T47D (cell line): ENCODE measurements at regions not wholly inside any gene's neighbourhood (a gene's known extent, or its start where the extent isn't known, plus 50 kb on each side); places are given as distances from the start of the nearest gene placed in this dataset.

Source experiments
- DNase-seq, 2 experiments: peaks; one replicate each; pipeline versions ENCODE4 v3.0.0 to v3.0.0-alpha.2; 2011 to 2012; ENCODE audit warnings: low read depth in 1 of 2, low spot score in 1 of 2
- JUND ChIP-seq: IDR thresholded peaks from 2 replicates; pipeline ENCODE4 v1.6.1; 2012; ENCODE audit warnings: low read depth
- in situ Hi-C: cut with HindIII; loops from 2 replicates; pipeline ENCODE4 v1.10.0; 2016; ENCODE audit warnings: low sequenced_read_pairs, low pct_unique_long_range_greater_than_20kb

DNA sequence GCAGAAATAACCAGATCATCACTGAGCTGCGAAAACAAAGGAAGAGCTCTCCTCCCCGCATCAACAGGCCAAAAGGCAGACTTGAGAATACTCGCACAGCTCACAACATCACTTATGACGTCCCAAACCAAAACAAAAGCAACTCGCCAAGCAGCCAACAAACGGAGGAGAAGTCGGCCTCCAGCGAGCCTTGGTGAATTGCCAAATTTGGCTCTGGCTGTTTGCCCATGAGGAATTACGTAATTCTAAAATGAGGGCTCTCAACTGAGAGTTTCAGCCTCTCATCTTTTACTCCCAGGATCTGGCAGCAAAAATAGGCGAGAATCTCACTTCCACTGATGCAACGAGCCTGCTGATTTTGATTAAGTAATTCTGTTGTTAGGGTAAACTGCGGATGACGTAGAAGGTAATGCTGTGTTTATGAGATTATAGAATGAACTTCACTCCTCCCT, 51.7 kb upstream of the SEMA6A start:
- in situ Hi-C loops = no loop called here
- no peak for TF ChIP-seq JUND
- peak in 1 of 2 experiments; percentile 10 for DNase-seq
